GM06990 (cell line): ENCODE measurements at regions not wholly inside any gene's neighbourhood (a gene's known extent, or its start where the extent isn't known, plus 50 kb on each side); places are given as distances from the start of the nearest gene placed in this dataset.

ENCODE experiments used
- DNase-seq: peaks from one replicate; pipeline ENCODE4 v3.0.0-alpha.2; 2011; ENCODE audit not compliant: insufficient read length; ENCODE audit errors: extremely low read depth
- H3K27me3 ChIP-seq: replicated peaks from 2 replicates; pipeline ENCODE4 v1.6.0; 2011; ENCODE audit warnings: low read length; ENCODE audit not compliant: control insufficient read depth, insufficient read depth
- H3K36me3 ChIP-seq: 2 replicates; pipeline ENCODE4 v1.5.1; 2011; ENCODE audit warnings: low read length; ENCODE audit not compliant: control insufficient read depth, insufficient read depth
- H3K4me3 ChIP-seq: replicated peaks from 2 replicates; pipeline ENCODE4 v1.5.1; 2011; ENCODE audit warnings: low read depth, mild to moderate bottlenecking, control low read depth, low read length
- CTCF ChIP-seq: IDR thresholded peaks from 2 replicates; pipeline ENCODE4 v1.5.1; 2011; ENCODE audit warnings: low read length, control low read depth, mild to moderate bottlenecking, inconsistent platforms; ENCODE audit not compliant: insufficient read depth, poor library complexity, severe bottlenecking

- Histone ChIP-seq H3K36me3 (no peaks in the 10 kb centered on the region), H3K4me3 (no peak overlapping the region), H3K27me3 (no peaks in the 10 kb centered on the region)
- no peak for DNase-seq
- TF ChIP-seq CTCF = no peak
These were observed 324.7 kb upstream of the JARID2 start for GRCh38 chr6:14921170-14921569.

DNA sequence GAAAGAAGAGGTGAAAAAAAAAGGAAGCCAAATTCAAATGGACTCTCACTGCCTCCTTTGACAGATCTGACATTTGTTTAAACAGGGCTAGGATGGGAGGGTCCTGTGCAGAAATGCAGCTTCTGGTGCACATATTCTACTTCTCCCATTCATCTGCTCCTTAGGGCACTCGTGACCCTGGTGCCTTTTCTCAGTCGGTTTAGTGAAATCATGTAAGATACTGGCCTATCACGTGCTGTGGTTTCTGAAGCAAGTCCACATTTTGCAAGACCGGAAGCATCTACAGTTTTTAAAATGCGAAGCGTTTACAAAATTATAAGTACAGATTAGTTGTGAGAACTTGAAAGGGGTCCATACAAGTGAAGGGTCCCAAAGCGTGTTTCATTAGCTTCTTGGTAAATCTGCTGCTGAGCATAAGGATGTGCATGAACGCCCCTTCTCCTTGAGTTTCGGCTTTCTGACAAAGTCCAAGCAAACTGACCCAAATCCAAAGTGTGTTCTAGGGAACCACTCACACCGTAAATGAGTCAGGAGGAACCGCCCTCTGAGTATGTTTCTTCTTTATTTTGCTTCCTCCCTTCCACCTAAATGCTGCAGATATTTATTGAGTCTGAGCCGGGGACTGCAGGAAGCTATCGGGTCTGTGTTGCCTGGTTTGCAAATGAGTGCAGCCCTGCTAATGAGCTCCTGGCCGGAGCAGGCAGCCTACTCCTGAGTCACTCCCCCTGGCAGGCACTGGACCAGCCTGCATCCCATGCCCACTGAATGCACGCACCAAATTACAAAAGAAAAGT, 323.8 kb upstream of the JARID2 start:
- Histone ChIP-seq H3K4me3 (no peak overlapping the region), H3K27me3 (no peaks in the 10 kb centered on the region), H3K36me3 (no peaks in the 10 kb centered on the region)
- no peak for DNase-seq
- TF ChIP-seq CTCF = no peak

GRCh38 chr6:14922706-14923460, 323.0 kb upstream of the JARID2 start:
- no peak for DNase-seq
- no peak for TF ChIP-seq CTCF
- H3K36me3 ChIP-seq = no peaks in the 10 kb centered on the region
- H3K4me3 ChIP-seq = no peak overlapping the region
- no peaks in the 10 kb centered on the region for H3K27me3 ChIP-seq

DNA sequence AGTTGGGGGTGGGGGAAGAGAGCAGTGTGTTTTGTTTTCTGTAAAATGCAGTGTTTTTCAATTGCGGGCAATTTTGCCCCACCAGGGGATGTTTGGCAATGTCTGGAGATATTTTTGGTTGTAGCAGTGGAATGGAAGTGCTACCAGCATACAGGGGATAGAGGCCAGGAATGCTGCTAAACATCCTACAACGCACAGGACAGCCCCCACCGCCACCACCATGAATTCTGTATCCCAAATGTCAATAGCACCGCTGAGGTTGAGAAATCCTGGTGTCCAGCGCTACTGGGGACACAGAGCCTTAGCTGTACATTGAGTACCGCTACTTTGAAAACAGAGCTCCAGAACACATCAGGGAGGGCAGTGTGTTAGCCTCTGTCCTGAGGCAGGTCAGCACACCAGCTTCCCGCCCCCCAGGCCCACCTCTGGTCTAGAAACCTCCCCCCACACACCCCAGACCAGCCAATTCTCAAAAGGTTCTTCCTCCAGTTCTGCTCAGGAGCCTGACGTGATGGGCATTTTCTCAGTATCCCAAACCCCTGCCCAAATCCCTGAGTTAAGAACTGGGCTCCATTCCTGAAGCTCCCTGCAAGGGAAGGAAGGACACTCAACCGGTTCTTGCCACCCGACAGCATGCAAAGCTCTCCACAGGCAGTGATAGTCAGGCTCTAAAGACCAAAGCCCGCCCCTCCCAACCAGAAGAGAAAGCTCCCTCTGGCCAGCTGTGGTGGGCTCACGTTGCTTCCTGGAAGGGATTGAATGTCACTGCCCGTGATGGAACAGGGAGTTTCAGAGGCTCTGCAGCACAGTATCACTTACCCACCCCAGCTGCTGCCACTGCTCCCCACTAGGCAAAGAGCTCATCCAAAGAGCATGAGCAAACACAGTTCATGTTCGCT, 321.5 kb upstream of the JARID2 start:
- Histone ChIP-seq H3K36me3 (no peaks in the 10 kb centered on the region), H3K4me3 (no peak overlapping the region), H3K27me3 (no peaks in the 10 kb centered on the region)
- TF ChIP-seq CTCF = no peak
- DNase-seq = no peak

- DNase-seq = no peak
These were observed 320.7 kb upstream of the JARID2 start for GRCh38 chr6:14925025-14925698.

More at GRCh38 chr6:14925025-14925698, 320.7 kb upstream of the JARID2 start:
- no peaks in the 10 kb centered on the region for H3K36me3 ChIP-seq
- H3K4me3 ChIP-seq = no peak overlapping the region
- no peak for TF ChIP-seq CTCF
- H3K27me3 ChIP-seq = no peaks in the 10 kb centered on the region
